ENCODE measurements at regions not wholly inside any gene's neighbourhood (a gene's known extent, or its start where the extent isn't known, plus 50 kb on each side); places are given as distances from the start of the nearest gene placed in this dataset.

- TF ChIP-seq CTCF (IDR thresholded peaks at IDR 0.05) (no peak), POLR2A (IDR thresholded peaks at IDR 0.05) (no peak), POLR2AphosphoS5 (IDR thresholded peaks at IDR 0.05) (no peak)
Measured at GRCh38 chr2:45169339-45170190, 160.3 kb upstream of the SIX2 start.

Measured in breast epithelium (tissue), 3 donors.